NT2/D1 (cell line): ENCODE measurements at regions not wholly inside any gene's neighbourhood (a gene's known extent, or its start where the extent isn't known, plus 50 kb on each side); places are given as distances from the start of the nearest gene placed in this dataset.

Experiments used
- DNase-seq: peaks from one replicate; pipeline ENCODE4 v3.0.0-alpha.2; 2011; ENCODE audit warnings: low read depth, low spot score
- H3K27me3 ChIP-seq: 2 replicates; pipeline ENCODE4 v1.6.0; 2011; ENCODE audit warnings: mild to moderate bottlenecking; ENCODE audit not compliant: insufficient read length, insufficient read depth
- H3K36me3 ChIP-seq: 2 replicates; pipeline ENCODE4 v1.6.1; 2011; ENCODE audit warnings: mild to moderate bottlenecking, low read length, mixed read lengths; ENCODE audit not compliant: insufficient read depth, insufficient read length
- H3K4me1 ChIP-seq: 2 replicates; pipeline ENCODE4 v1.5.1; 2011; ENCODE audit not compliant: insufficient read depth, insufficient read length
- H3K4me3 ChIP-seq: 2 replicates; pipeline ENCODE4 v1.5.1; 2011; ENCODE audit warnings: low read depth; ENCODE audit not compliant: insufficient read length
- H3K9ac ChIP-seq: 2 replicates; pipeline ENCODE4 v1.6.0; 2011; ENCODE audit warnings: low read depth; ENCODE audit not compliant: insufficient read length
- H3K9me3 ChIP-seq: 2 replicates; pipeline ENCODE4 v1.5.1; 2011; ENCODE audit warnings: mild to moderate bottlenecking, low read length; ENCODE audit not compliant: insufficient read depth
- SUZ12 ChIP-seq: IDR thresholded peaks from 2 replicates; pipeline ENCODE4 v1.6.1; 2011; ENCODE audit not compliant: insufficient read length, insufficient read depth; ENCODE audit errors: extremely low read depth
- YY1 ChIP-seq: IDR thresholded peaks from 2 replicates; pipeline ENCODE4 v1.6.1; 2011; ENCODE audit not compliant: insufficient read length, insufficient read depth
- ZNF274 ChIP-seq: IDR thresholded peaks from 2 replicates; pipeline ENCODE4 v1.6.1; 2011; ENCODE audit warnings: mild to moderate bottlenecking, low read depth, low read length

DNA sequence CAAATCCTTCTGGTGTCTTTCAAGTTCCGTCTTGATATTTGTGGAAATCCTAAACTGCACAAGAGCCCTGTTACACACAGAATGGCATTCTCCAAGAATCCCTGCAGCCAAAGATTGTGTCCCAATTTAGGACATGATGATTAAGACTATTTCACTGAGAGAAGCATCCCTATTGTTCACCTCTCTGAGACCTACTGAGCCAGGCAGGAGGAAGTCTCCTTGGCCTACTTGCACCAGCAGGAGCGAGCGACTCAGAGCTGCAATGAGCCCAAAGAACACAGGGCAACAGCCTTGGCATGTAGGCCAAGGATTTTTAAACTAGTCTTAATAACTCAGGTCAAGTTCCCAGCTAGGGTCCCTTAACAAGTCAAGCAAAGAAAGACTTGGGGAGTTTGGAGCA, 79.4 kb upstream of the RUNX1 start:
- Histone ChIP-seq H3K4me1 (no peaks in the 10 kb centered on the region), H3K9ac (no peak overlapping the region), H3K36me3 (no peaks in the 10 kb centered on the region), H3K4me3 (no peak overlapping the region), H3K27me3 (no peaks in the 10 kb centered on the region), H3K9me3 (0 out of 2 replicates have a peak, but pooled peaks cover 5% of the 10 kb centered on the region)
- no peak for DNase-seq
- no peak for TF ChIP-seq ZNF274
- no peak for TF ChIP-seq SUZ12
- TF ChIP-seq YY1: no peak

DNA sequence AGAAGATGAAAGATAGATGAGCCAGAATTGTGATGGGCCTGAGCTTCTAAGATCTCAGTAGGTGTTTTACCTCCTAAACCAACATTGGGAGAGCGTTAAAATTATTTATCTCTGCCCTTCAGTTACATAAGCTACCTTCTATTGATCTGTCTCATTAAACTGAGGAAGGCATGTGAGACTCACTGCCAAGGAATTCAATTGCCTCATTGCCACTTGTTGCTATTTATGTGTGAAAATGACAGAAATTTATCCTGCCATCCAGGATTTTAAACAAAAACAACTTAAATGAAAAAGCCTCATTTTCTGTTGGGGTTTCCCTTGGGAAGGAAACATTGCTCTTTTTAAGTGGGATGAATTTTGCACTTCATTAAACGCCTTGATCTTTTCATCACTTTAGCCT, 78.7 kb upstream of the RUNX1 start:
- Histone ChIP-seq H3K36me3 (no peaks in the 10 kb centered on the region), H3K27me3 (no peaks in the 10 kb centered on the region), H3K4me3 (no peak overlapping the region), H3K9me3 (0 out of 2 replicates have a peak, but pooled peaks cover 5% of the 10 kb centered on the region), H3K4me1 (no peaks in the 10 kb centered on the region), H3K9ac (no peak overlapping the region)
- no peak for DNase-seq
- TF ChIP-seq YY1 (no peak), SUZ12 (no peak), ZNF274 (no peak)

GRCh38 chr21:35127026-35127425, 77.9 kb upstream of the RUNX1 start:
- TF ChIP-seq SUZ12: no peak
- TF ChIP-seq ZNF274: no peak
- TF ChIP-seq YY1: no peak
- 0 out of 2 replicates have a peak, but pooled peaks cover 5% of the 10 kb centered on the region for H3K9me3 ChIP-seq
- H3K27me3 ChIP-seq: no peaks in the 10 kb centered on the region

DNA sequence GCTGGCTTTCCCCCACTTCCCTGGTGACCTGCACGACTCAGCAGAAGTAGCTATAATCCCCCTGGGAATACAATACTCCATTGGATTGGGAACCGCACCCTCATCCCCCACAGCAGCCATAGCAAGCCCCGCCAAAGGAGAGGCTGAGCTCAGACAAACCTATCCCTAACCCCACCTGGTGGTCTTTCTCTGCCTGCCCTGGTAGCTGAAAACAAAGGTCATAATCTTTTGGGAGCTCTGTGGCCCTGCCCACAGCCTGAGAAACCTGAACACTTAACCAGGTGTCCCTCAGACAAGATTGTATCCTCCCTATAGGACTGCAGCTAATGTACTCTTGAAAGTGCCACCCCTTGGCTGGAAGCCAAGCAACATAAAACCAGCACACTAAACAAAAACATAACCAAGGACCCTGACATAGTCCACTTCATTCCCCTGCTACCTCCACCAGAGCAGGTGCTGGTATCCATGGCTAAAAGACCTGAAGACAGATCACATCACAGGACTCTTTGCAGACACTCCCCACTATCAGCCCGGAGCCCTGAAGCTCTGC, 71.6 kb upstream of the RUNX1 start:
- no peak for TF ChIP-seq SUZ12
- TF ChIP-seq ZNF274: no peak
- TF ChIP-seq YY1: no peak
- H3K9ac ChIP-seq: no peak overlapping the region
- DNase-seq: no peak

More at GRCh38 chr21:35127026-35127425, 77.9 kb upstream of the RUNX1 start:
- Histone ChIP-seq H3K36me3 (no peaks in the 10 kb centered on the region), H3K4me3 (no peak overlapping the region), H3K9ac (no peak overlapping the region), H3K4me1 (no peaks in the 10 kb centered on the region)
- DNase-seq: no peak

GRCh38 chr21:35119501-35120047, 70.5 kb upstream of the RUNX1 start:
- H3K9me3 ChIP-seq: no peaks in the 10 kb centered on the region
- H3K4me1 ChIP-seq: peaks cover 2% of the 10 kb centered on the region
- H3K4me3 ChIP-seq: no peak overlapping the region
- no peak for TF ChIP-seq SUZ12
- no peak for TF ChIP-seq ZNF274
- TF ChIP-seq YY1: no peak
- no peak overlapping the region for H3K9ac ChIP-seq
- H3K36me3 ChIP-seq: no peaks in the 10 kb centered on the region
- no peak for DNase-seq
- H3K27me3 ChIP-seq: no peaks in the 10 kb centered on the region

More for the DNA sequence above, 71.6 kb upstream of the RUNX1 start:
- Histone ChIP-seq H3K27me3 (no peaks in the 10 kb centered on the region), H3K36me3 (no peaks in the 10 kb centered on the region), H3K4me3 (no peak overlapping the region), H3K4me1 (peaks cover 2% of the 10 kb centered on the region), H3K9me3 (no peaks in the 10 kb centered on the region)

GRCh38 chr21:35116777-35117176, 67.7 kb upstream of the RUNX1 start:
- TF ChIP-seq SUZ12 (no peak), ZNF274 (no peak), YY1 (no peak)
- no peak overlapping the region for H3K9ac ChIP-seq
- H3K36me3 ChIP-seq: no peaks in the 10 kb centered on the region
- H3K27me3 ChIP-seq: no peaks in the 10 kb centered on the region
- H3K9me3 ChIP-seq: no peaks in the 10 kb centered on the region
- H3K4me3 ChIP-seq: no peak overlapping the region
- DNase-seq: no peak
- H3K4me1 ChIP-seq: peaks cover 2% of the 10 kb centered on the region

GRCh38 chr21:35113064-35113463, 64.0 kb upstream of the RUNX1 start:
- Histone ChIP-seq H3K4me3 (no peak overlapping the region), H3K4me1 (no peaks in the 10 kb centered on the region), H3K9me3 (no peaks in the 10 kb centered on the region), H3K27me3 (no peaks in the 10 kb centered on the region), H3K9ac (no peak overlapping the region), H3K36me3 (no peaks in the 10 kb centered on the region)
- DNase-seq: no peak
- no peak for TF ChIP-seq ZNF274
- no peak for TF ChIP-seq SUZ12
- TF ChIP-seq YY1: no peak
